ENCODE measurements at regions not wholly inside any gene's neighbourhood (a gene's known extent, or its start where the extent isn't known, plus 50 kb on each side); places are given as distances from the start of the nearest gene placed in this dataset.

DNA sequence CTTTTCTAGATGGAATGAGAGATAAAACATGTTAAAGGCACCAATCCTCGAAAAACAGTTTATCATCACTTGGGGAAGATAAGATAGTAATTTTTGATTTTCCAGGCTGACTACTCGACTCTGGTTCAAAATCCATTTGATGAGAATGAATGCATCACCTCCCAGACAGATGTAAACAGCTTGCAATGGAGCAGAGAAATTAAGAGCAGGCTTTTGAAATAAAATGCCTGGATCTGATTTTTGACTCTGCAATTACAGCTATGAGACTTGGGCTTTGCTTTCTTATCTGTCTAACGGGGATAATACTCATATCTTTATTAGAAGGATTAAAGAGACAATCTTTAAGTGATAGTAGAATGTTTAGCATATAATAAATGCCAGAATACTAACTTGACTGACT lies 1148.9 kb downstream of the OLFM4 start:
- no peak for DNase-seq (ENCODE audit: low spot score)
- H3K27me3 ChIP-seq, result no peaks in the 10 kb centered on the region
- TF ChIP-seq, protein P1, sequence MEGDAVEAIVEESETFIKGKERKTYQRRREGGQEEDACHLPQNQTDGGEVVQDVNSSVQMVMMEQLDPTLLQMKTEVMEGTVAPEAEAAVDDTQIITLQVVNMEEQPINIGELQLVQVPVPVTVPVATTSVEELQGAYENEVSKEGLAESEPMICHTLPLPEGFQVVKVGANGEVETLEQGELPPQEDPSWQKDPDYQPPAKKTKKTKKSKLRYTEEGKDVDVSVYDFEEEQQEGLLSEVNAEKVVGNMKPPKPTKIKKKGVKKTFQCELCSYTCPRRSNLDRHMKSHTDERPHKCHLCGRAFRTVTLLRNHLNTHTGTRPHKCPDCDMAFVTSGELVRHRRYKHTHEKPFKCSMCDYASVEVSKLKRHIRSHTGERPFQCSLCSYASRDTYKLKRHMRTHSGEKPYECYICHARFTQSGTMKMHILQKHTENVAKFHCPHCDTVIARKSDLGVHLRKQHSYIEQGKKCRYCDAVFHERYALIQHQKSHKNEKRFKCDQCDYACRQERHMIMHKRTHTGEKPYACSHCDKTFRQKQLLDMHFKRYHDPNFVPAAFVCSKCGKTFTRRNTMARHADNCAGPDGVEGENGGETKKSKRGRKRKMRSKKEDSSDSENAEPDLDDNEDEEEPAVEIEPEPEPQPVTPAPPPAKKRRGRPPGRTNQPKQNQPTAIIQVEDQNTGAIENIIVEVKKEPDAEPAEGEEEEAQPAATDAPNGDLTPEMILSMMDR (IDR thresholded peaks at IDR 0.05), result no peak

GRCh38 chr13:54183166-54183565 lies 1154.6 kb downstream of the OLFM4 start:
- H3K4me1 ChIP-seq, result no peaks in the 10 kb centered on the region
- H3K27me3 ChIP-seq, result no peaks in the 10 kb centered on the region
- H3K4me3 ChIP-seq, result no peak overlapping the region
- no peaks in the 10 kb centered on the region for H3K9me3 ChIP-seq
- TF ChIP-seq, protein P1 (IDR thresholded peaks at IDR 0.05), result no peak
- no peak for DNase-seq (ENCODE audit: low spot score)
- H3K36me3 ChIP-seq, result no peaks in the 10 kb centered on the region
- no peak overlapping the region for H3K27ac ChIP-seq

More for the DNA sequence above, 1148.9 kb downstream of the OLFM4 start:
- Histone ChIP-seq H3K27ac (no peak overlapping the region), H3K4me3 (no peak overlapping the region), H3K36me3 (no peaks in the 10 kb centered on the region), H3K9me3 (peaks cover 0 to 6% of the 10 kb centered on the region in 2 donors), H3K4me1 (no peaks in the 10 kb centered on the region)

DNA sequence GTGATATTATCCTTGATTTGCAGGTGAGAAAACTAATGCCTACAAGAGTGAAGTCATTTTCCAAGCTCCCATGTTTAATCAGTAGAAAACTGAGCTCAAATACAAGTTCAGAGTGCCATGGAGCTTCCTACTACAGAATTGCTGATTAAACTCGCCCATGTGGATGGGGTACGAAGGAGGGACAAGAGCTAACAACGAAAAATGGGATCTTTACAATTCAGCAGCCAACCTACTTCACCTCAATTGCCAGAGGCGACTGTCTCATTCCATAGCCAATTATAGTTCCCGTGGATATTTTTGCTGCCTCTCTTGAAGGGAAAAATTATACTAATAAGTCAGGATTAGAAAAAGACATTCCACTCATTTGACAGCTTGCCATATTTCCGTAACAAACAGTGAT lies 1155.1 kb downstream of the OLFM4 start:
- TF ChIP-seq, protein P1 (IDR thresholded peaks at IDR 0.05), result no peak
- DNase-seq (ENCODE audit: low spot score), result no peak
- Histone ChIP-seq H3K4me1 (no peaks in the 10 kb centered on the region), H3K4me3 (no peak overlapping the region), H3K36me3 (no peaks in the 10 kb centered on the region), H3K9me3 (no peaks in the 10 kb centered on the region), H3K27me3 (no peaks in the 10 kb centered on the region), H3K27ac (no peak overlapping the region)

DNA sequence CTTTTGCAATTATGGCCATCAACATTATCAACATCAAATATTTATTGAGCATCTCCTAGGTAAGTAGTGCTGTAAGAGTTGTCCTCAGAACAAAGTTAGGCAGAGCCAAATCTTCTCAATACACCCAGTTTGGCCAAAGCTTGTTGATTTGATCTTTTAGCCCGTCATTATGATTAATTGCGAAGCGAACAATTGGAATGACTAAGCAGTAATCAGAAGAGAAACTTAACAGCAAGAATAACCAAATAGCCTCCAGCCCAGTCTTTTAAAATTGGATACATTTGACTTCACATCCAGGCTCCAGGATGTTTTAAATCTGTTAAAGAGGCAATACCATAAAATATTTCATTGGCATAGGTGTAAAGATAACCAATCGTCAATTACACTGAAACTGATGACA lies 1156.0 kb downstream of the OLFM4 start:
- Histone ChIP-seq H3K27ac (no peak overlapping the region), H3K4me1 (no peaks in the 10 kb centered on the region), H3K27me3 (no peaks in the 10 kb centered on the region), H3K36me3 (no peaks in the 10 kb centered on the region), H3K9me3 (no peaks in the 10 kb centered on the region), H3K4me3 (no peak overlapping the region)
- TF ChIP-seq, protein P1 (IDR thresholded peaks at IDR 0.05), result no peak
- DNase-seq (ENCODE audit: low spot score), result no peak

DNA sequence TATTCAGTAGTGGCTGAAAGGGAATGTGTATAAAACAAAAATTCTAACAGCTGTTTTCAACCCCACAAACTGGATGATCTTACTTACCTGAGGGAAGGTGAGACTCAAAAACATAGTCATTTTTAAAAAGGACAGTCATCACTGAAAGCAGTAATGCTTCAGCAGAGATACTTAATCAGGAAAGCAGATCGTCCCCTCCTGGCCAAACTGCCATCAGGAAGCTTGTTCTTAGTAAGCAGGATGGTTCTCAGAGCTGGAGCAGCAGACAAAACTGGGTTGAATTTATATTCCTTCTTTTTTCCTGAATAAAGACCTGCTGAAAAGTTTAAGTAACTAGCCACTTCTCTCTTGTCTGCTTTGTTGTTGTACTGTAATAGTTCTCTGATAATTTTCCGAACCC lies 1156.5 kb downstream of the OLFM4 start:
- no peaks in the 10 kb centered on the region for H3K27me3 ChIP-seq
- H3K27ac ChIP-seq, result no peak overlapping the region
- no peak overlapping the region for H3K4me3 ChIP-seq
- DNase-seq (ENCODE audit: low spot score), result no peak
- TF ChIP-seq, protein P1 (IDR thresholded peaks at IDR 0.05), result no peak
- no peaks in the 10 kb centered on the region for H3K9me3 ChIP-seq
- no peaks in the 10 kb centered on the region for H3K36me3 ChIP-seq
- no peaks in the 10 kb centered on the region for H3K4me1 ChIP-seq

DNA sequence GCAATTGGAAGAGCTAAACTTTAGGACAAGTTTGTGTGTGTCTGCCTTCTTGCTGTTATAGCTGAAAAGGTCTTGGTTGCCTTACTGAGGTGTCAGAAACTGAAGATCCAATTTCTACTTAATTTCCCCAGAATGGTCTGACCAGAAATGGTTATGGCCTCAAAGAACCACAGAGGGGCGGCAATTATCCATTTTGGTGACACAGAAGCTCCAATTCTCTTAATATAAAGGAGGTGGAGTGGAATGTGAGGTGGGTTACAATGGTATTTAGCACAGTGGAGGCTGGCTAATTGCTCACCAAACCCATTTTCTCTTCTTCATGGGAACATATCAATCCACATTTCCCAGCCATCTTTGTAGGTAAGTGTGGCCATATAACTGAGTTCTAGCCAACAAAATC lies 1157.2 kb downstream of the OLFM4 start:
- TF ChIP-seq, protein P1 (IDR thresholded peaks at IDR 0.05), result no peak
- DNase-seq (ENCODE audit: low spot score), result no peak

More for the DNA sequence above, 1157.2 kb downstream of the OLFM4 start:
- no peak overlapping the region for H3K27ac ChIP-seq
- H3K4me1 ChIP-seq, result no peaks in the 10 kb centered on the region
- no peaks in the 10 kb centered on the region for H3K27me3 ChIP-seq
- H3K4me3 ChIP-seq, result no peak overlapping the region
- H3K36me3 ChIP-seq, result no peaks in the 10 kb centered on the region
- H3K9me3 ChIP-seq, result no peaks in the 10 kb centered on the region

All from right atrium auricular region (tissue), 2 donors.